ENCODE measurements at regions not wholly inside any gene's neighbourhood (a gene's known extent, or its start where the extent isn't known, plus 50 kb on each side); places are given as distances from the start of the nearest gene placed in this dataset.
A peak's percentile ranks its signal among the peaks of the same experiment; 100 is the strongest.
"Not testable (repeated sequence)": the region's sequence is repeated elsewhere in the genome, so short reads cannot be mapped to it uniquely, and the experiment has no call there.

DNA sequence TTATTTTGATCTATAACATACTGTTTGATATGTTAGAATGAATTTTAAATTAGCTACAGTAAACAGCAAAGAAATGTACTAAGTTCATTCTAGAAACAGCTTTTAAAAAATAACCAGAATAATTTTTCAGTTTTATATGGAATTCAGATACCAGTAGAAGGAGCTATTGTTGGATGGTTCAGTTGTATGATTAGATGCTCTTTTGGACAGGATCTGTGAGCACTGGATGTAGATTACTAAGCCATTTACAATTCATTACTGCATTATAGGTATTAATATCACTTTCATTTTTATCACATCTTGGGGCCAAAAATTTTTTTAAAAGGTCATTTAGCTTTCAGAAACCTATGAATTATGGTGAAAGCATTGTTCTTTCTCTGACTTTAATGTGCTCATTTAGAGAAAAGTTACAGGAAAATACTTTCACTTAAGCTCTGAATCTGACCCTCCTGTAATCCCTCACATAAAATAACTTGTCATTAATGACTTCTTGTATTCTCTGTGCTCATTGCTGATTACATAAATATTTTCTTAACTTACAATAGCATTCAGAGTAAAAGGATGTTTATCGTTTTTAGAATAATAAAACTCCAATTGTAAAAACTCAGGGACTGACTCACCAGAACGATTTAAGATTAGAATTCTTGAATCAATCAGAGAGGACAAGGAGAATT is 750.2 kb downstream of the SLC4A3 start:
- DNase-seq, result no peak

DNA sequence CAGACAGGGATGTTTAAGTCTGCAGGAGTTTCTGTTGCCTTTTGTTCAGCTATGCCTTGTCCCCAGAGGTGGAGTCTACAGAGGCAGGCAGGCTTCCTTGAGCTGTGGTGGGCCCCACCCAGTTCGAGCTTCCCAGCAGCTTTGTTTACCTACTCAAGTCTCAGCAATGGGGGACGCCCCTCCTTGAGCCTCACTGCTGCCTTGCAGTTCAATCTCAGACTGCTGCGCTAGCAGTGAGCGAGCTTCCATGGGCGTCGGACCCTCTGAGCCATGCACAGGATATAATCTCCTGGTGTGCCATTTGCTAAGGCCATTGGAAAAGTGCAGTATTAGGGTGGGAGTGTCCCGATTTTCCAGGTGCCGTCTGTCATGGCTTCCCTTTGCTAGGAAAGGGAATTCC is 760.3 kb downstream of the SLC4A3 start:
- DNase-seq, result not testable (repeated sequence)

DNA sequence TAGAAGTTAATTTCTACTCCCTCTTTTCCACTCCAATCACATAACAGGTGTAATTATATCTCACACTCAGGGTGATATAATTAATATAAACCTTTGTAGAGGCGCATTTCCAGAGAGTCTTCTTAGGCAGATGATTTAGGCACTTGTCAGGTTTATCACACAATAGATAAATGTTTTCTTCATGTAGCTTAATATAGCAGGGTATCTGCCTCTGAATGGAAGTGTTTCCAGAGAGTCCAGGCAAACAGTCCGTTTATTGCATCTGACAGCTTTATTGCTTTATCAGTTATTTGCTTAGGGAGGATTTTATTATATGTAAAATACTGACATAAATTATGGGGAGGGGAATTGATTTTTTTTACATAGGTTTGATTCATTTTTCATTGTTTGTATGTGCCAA is 766.3 kb downstream of the SLC4A3 start:
- DNase-seq, result peak; percentile 58

DNA sequence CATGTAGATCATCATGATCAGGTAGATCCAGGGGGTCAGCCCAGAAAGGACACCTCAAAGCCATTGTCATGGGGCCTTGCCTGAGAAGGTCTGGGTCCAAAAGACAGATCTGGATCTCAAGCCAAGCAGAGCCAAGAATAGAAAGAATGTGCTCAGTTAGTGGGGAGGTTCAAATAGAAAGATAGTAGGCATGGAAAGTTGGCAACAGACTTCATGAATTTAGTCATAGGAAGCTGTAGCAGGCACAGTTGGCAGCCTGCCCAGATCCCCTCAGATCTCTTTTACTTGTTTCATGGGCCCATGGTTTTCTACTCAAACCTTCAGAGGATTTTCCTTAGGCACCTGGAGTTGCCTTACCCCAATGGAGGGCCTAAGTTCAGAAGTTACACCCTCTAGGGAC is 767.0 kb downstream of the SLC4A3 start:
- no peak for DNase-seq

DNA sequence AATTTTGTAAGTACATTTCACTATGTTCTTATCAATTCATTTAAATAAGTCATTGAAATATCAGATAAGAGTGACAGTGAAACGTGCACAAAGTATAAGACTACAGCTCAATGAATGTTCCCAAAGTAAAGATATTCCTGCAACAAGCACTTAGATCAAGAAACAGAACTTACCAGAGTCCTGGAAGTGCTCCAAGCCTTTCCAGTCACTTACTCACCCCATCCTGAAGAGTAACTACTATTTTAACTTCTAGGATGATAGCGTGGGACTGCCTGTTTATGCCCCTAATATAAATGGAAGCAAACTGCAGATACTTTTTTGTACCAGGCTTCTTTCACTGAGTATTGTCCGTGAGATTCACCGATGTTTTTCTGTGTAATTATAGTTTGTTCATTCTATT is 768.9 kb downstream of the SLC4A3 start:
- DNase-seq, result no peak

DNA sequence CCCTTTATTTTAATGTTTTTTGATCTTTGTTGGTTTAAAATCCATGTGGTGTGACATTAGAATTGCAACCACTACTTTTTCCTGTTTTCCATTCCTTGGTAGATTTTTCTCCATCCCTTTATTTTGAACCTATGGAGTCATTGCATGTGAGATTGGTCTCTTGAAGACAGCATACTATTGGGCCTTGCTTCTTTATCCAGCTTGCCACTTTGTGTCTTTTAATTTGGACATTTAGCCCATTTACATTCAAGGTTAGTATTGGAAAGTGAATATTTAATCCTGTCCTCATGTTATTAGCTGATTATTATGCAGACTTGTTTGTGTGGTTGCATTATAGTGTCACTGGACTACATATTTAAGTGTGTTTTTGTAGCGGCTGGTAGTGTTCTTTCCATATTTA is 782.9 kb downstream of the SLC4A3 start:
- no peak for DNase-seq

DNA sequence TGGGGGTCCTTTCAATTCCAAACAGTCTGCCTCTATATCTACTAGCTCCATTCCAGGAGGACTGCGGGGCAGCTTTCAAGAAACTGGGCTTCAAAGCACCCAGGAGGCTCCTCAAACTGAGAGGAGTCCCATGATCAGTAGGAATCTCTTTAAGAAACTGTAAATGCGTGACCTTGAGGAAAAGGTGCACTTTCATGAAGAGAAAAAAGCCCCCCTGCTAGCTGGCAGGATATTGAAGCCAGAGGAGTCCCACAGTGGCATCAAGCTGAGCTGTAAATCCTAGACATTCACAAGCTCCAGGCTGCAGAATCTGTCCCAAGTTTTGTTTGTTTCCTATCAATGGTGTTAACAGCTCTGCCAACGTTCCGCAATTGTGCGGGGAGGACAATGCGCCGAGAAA is 790.1 kb downstream of the SLC4A3 start:
- DNase-seq, result no peak

DNA sequence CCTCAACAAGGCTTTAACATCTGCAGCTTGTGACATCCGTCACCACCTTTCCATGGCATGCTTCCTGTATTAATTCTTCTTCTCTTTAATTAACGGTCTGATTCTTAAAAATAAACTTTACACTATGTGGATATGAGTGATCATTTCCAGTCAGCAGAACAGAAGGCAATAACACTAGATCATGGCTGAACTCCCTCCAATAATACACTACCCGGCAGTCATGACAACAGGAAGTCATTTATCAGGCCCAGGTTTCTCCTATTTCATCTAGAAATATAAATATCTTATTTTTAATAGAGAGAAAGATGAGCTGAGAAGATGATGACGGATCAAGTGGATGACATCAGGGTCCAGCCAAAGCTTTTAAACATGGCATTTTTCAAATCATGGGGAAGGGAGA is 792.2 kb downstream of the SLC4A3 start:
- no peak for DNase-seq

DNA sequence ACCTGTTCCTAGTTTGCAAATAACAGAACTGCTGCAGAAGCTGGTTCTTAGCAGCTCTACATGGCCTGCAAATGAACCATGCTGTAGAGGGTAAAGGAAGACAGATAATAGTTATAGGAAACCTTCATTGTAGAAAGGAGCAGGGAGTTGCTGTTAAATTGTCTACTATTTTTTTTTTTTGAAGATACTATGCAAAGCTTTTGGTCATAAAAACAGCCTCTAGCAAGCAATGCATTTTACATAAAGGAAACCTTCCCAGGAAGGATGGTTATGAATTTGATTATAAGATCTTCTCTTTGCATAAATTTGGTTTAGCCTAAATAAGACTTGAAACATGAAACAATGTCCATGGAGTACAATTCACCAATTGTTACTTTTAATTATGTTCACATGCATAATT is 793.4 kb downstream of the SLC4A3 start:
- no peak for DNase-seq

DNA sequence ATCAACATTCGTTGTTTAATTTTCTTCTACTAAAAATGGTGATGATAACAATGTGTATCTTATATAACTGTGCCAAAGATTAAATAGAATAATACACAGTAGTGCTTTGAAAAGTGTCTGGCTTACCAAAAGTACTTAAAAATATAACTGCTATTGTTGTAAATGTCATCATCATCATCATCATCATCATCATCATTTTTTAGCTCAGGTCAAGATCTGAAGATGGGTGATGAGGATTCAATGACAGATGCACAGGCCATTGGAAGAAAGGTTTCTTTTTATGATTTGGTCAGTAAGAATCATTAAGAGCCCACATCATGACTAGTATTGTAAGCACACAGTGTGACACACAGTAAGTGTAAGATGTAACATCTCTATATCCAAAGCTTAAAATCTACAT is 795.2 kb downstream of the SLC4A3 start:
- no peak for DNase-seq

DNA sequence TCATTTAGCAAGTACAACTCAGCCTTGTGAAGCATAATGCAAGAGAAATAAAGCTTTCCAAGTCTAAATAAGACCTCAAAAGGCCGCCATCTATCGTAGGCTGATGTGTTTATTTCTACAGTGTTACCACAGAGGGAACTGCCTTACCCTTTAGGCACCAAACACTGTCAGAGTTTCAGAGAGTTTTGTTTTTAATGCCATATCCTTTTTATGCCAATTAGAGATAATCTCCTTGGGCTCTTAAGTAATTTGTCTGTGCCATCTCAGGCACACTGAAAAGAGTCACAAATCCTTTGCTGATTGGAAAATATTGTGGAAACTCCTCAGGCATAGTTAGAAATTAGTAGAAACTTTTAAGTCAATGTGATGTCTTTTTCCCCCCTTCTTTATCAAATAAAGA is 797.1 kb downstream of the SLC4A3 start:
- DNase-seq, result no peak

DNA sequence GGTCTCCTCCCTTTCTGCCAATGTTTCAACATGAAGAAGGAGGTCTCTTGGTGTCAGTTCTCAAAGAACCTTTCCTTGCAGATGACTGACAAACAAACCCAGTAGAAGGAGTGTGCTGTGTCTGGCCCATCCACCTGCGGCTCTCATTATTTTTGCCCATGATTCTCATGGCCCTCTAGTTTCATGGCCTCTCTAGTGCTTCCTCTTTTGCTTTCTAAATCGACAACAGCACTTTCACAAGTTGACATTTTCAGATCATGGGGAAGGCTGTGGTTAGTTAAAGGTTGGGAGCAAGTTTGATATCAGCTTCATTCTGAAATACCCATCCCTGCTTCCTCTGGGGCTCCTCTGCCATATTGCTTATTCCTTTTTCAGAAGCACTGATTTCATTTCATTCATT is 805.2 kb downstream of the SLC4A3 start:
- DNase-seq, result no peak

DNA sequence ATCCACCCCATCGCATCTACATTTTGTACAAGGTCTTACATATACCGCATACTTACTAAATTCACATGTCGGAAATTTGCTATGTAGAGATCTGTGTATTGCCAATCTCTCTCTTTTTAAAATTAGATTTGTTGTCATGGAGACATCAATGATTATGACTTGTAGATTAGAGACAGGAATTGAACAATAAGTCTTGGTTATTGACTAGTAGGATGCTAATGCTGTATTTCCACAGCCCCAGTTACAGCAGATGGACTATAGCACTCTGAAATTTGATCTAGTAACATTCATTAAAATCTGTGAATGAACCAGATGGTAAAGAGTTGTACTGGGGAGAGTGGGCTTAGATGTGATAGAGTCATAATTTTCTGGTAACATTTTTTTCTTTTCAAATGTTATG is 805.7 kb downstream of the SLC4A3 start:
- DNase-seq, result no peak

DNA sequence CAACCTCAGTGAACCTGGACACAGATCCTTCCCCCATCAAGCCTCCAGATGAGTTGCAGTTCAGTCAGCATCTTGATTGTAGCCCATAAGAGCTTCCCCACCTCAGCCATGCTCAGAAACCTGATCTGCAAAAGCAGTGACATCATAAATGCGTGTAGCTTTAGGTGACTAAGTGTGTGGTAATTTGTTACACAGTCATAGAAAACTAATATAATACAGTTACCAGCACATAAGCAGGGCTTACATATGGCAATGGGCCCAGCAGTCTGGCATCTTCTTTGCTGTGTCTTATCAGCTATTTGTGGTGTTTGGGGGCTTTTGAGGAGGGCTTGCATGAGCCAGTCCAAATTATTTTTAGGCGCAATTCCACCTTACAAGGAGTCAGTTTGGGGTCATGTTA is 807.0 kb downstream of the SLC4A3 start:
- DNase-seq, result no peak

DNA sequence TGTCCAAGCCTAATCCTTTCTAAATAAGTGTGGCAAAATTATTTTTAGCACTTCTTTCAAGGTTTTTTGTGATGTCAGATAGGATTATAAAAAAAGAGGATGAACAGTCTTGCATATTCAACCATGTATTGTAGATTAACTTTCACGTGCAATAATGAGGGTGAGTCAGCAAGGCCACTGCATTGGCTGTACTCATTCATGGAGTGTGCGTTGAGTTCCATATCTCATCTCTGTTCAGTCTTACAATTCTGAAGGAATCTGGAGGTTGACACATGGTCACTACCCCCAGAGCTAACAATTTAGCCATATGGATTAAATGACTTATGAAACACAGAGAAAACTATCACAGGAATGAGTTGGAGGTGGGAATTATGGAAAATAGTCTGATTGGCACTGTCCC is 810.5 kb downstream of the SLC4A3 start:
- no peak for DNase-seq

DNA sequence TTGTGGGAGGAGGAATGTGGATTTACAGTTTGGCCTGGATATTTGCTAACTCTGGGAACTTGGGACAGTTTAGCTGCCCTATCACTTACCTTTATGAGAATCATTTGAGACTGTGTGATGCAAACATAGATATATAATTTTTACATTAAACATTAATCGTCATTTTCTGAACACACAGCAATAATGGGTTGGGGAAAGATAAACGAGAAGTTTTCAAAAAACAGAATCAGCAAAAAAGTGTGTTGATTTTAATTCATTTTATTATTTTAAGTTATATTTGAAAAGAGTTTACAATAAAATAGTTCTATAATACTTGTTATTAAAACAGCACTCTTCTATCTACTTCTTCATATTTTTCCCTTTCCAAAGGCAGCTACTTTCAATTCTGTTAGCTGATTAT is 813.3 kb downstream of the SLC4A3 start:
- no peak for DNase-seq

DNA sequence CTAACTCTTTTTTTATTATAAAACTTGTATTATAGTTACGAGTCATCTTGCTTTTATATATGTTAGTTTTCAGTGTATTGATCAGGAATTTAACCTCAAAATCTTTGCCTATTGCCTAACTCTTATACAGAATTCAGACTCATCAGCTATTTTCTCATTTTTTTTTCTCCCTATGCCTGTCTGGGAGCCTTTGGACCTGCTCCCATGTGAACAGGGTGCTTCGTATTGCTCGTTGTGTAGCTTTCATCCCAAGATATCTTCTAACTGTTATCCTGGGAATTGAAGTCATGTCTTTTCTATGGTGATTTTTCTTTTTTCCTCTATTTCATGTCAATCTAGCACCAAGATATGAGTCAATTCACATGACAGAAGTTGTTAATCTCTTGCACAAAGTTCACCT is 814.0 kb downstream of the SLC4A3 start:
- DNase-seq, result no peak

DNA sequence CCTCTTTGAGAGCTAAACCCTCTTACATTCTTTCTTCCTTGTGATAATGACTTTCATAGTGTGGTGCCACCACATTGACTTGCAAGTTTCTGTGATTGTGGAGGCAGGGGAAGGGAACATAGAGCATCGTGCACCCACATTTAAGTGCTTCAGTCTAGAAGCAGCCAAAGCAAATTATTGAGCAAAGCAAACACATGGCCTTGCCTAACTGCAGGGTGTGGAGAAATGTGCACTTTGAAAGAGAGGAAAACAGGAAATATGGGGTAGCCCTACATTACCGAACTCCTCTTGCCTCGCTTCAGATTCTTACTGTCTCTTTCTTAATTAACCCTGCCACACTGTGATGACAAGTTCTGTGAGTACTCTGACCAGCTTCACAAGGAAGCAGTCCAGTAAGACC is 814.6 kb downstream of the SLC4A3 start:
- no peak for DNase-seq

DNA sequence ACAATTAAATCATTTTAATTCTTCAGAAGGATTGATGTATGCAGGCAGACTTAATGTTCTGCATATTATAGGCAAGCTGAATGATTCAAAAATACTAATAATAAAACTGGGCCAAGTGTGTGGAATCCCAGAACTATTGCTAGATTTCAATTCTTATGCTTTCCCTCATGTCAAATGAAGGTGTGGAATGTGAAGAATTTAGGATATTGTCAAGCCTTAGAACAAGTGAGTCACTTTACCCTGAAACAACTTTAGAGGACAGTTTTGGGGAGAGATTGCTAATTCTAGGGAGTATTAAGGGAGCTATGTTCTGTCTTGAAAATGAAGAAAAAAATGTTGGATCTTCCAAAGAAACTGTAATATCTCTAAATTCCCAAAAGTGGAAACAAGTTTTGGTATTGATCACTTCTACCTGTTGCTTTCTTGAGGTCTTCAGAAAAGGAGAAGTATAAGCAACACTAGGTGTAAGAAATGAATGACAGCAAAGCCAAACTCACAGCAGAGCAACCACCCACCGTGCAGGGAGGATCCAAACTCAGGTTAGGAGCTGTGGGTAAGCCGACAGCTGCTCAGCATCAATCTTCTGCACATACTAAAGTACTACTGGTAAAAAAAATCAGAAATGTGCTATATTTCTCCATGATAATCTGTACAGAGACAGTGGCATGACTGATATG is 818.1 kb downstream of the SLC4A3 start:
- DNase-seq, result no peak

DNA sequence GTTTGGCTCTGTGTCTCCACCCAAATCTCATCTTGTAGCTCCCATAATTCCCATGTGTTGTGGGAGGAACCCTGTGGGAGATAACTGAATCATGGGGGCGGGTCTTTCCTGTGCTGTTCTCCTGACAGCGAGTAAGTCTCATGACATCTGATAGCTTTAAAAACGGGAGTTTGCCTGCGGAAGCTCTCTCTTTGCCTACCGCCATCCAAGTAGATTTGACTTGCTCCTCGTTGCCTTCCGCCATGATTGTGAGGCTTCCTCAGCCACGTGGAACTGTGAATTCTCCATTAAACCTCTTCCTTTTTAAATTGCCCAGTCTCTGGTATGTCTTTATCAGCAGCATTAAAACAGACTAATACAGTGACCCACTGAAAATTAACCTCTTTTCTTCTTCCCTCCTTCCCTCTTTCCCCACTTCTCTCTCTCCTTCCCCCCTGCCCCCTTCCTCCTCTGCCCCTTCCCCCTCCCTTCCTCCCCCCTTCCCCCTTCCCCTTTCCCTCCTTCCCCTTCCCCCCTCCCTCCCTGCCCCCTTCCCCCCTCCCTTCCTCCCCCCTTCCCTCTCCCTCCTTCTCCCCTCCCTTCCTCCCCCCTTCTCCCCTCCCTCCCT is 818.8 kb downstream of the SLC4A3 start:
- no peak for DNase-seq

DNA sequence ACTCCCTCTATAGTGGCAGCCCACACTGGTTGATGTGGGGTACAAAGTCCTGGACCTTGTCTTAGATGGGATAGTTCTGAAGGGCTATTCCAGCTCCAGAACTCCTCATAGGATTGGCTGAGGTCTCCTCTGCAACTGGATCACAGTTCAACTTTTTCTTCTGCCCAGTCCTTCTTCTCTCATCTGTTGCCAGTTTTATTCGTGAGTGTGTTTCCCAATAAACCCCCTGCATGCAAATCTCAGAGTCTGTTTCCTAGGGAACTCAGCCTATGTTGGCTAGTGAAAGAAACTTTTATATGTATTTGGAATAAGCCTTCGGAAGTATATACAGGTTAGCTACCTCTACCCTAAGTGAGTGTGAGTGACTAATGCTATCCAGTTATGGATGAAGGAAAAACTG is 823.4 kb downstream of the SLC4A3 start:
- no peak for DNase-seq

DNA sequence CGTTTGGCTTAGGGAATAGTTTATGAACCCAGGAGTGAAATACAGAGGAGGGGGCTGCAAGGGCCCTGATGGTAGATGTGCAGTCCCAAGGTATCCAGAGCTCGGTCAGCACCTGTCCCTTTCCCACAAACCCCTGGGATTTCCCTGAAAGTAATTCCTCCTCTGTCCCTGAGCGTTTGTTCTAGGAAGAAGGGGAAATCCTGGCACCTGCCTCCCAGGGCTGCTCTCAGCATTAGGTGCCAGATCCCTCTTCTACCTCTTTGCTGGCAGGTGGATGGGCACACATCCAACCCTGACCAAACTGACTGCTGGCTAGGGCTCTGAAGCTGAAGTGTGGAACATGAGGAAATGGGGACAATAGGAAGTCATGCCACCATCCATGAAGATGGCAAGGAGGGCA is 824.0 kb downstream of the SLC4A3 start:
- DNase-seq, result no peak

DNA sequence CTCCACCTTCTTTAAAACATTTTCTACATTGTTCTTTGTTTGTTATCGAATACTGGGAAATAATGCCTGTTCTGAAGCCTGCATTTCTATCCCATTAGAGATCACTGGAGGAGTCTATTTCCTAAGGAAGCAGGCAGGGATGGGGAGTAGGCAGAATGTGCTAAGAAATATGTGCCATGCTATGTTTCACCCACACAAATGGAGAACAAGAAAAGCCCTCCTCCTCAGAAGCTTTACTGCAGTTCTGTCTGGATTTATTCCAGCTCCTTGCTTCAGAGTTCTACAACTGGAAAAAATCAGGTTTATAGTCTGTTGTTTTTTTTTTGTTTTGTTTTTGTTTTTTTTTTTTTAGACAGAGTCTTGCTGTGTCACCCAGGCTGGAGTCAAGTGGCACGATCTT is 825.1 kb downstream of the SLC4A3 start:
- DNase-seq, result no peak

DNA sequence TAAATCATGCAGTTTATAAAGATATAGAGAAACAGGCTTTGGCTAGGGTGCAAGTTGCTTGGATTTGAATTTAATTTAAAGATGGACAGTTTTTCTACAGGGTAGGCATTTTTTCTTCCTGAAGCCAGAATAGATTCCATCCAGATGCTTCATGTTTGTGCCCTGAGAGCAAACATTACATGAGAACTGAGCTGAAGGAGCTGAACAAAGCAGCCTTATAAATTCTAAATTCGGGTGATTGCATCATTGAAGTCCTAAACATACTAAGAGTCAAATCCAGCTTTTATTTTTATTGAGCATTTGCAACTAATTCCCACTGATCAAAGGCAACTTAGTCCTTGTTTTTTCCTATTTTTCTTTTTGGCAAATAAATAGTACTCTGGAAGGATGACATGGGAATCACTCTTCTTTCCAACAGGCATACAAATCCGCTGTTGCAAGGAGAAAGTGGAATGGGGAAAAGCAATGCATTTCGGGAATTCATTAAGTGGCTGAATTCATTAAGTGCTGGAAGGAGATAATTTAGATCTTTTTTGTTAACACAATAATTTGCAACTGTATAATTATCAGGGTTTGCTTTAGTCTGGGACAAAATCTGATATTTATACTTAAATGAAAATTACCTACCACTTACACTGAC is 828.0 kb downstream of the SLC4A3 start:
- no peak for DNase-seq
